Rectal smooth muscle tissue (tissue), 1 donor: ENCODE measurements at regions not wholly inside any gene's neighbourhood (a gene's known extent, or its start where the extent isn't known, plus 50 kb on each side); places are given as distances from the start of the nearest gene placed in this dataset.

Experiments used
- H3K27ac ChIP-seq: one replicate; pipeline ENCODE4 v1.7.0; 2013; ENCODE audit warnings: low read depth, low read length, inconsistent platforms
- H3K27me3 ChIP-seq: one replicate; pipeline ENCODE4 v1.7.0; 2013; ENCODE audit warnings: low read length; ENCODE audit not compliant: control insufficient read depth, insufficient read depth
- H3K36me3 ChIP-seq: one replicate; pipeline ENCODE4 v1.7.0; 2013; ENCODE audit warnings: low read length; ENCODE audit not compliant: control insufficient read depth, insufficient read depth
- H3K4me1 ChIP-seq: one replicate; pipeline ENCODE4 v1.7.0; 2013; ENCODE audit warnings: low read length; ENCODE audit not compliant: control insufficient read depth, insufficient read depth
- H3K4me3 ChIP-seq: one replicate; pipeline ENCODE4 v1.7.0; 2013; ENCODE audit warnings: low read length
- H3K9ac ChIP-seq: one replicate; pipeline ENCODE4 v1.7.0; 2013; ENCODE audit warnings: low read length

GRCh38 chr3:110550511-110550910, 521.1 kb upstream of the NECTIN3 start:
- Histone ChIP-seq H3K9ac (no peak overlapping the region), H3K27ac (no peak overlapping the region), H3K4me1 (no peaks in the 10 kb centered on the region), H3K4me3 (no peak overlapping the region), H3K36me3 (no peaks in the 10 kb centered on the region), H3K27me3 (no peaks in the 10 kb centered on the region)

GRCh38 chr3:110562621-110563020, 509.0 kb upstream of the NECTIN3 start:
- H3K4me1 ChIP-seq, result no peaks in the 10 kb centered on the region
- no peak overlapping the region for H3K27ac ChIP-seq
- no peaks in the 10 kb centered on the region for H3K36me3 ChIP-seq
- H3K27me3 ChIP-seq, result no peaks in the 10 kb centered on the region
- no peak overlapping the region for H3K4me3 ChIP-seq
- no peak overlapping the region for H3K9ac ChIP-seq

- Histone ChIP-seq H3K27me3 (no peaks in the 10 kb centered on the region), H3K9ac (no peak overlapping the region), H3K36me3 (no peaks in the 10 kb centered on the region), H3K4me3 (no peak overlapping the region), H3K27ac (no peak overlapping the region), H3K4me1 (no peaks in the 10 kb centered on the region)
These were observed 506.9 kb upstream of the NECTIN3 start for GRCh38 chr3:110564674-110565073.

DNA sequence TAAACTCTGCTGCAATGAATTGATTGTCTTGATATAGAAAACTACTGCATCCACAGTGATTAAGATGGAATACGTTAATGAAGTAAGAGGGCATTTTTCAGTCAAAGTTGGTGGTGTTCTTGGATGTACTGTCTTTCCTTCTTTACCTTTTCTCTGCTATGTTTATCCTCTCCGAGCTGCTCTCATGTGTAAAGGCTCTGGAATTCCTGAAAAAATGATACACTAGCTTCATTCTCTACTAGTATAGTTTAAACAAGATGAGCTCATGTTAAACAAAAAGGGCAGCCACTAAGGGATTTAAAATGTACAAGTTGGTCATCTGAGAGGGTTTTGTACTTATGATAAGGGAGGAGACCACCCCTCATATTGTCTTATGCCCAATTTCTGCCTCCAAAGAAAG, 504.6 kb upstream of the NECTIN3 start:
- no peak overlapping the region for H3K4me3 ChIP-seq

DNA sequence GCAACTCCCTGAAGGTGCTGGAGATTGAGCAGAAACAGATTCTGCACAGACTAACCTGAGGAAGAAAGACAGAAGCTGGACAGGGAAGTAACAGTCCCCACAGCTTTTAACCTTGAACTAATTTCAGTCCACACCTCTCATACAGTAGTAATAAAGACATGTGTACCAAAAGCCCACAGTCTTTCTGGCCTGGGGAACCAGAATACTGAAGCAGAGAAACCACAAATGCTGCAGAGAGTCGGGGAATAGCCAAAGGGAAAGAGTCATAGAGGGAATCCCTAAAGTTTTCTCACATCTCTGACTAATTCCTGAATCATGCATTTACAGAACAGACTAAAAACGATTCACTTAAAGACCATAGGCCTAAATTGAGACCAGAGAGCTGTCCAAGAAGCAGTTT, 503.4 kb upstream of the NECTIN3 start:
- Histone ChIP-seq H3K4me3 (no peak overlapping the region), H3K4me1 (no peaks in the 10 kb centered on the region), H3K27ac (no peak overlapping the region), H3K9ac (no peak overlapping the region), H3K36me3 (no peaks in the 10 kb centered on the region), H3K27me3 (no peaks in the 10 kb centered on the region)

More for the DNA sequence above, 504.6 kb upstream of the NECTIN3 start:
- Histone ChIP-seq H3K4me1 (no peaks in the 10 kb centered on the region), H3K9ac (no peak overlapping the region), H3K27ac (no peak overlapping the region), H3K36me3 (no peaks in the 10 kb centered on the region), H3K27me3 (no peaks in the 10 kb centered on the region)

- Histone ChIP-seq H3K4me1 (no peaks in the 10 kb centered on the region), H3K27ac (no peak overlapping the region)
These were observed 502.5 kb upstream of the NECTIN3 start for GRCh38 chr3:110569073-110569472.

GRCh38 chr3:110575702-110576101, 495.9 kb upstream of the NECTIN3 start:
- no peak overlapping the region for H3K4me3 ChIP-seq
- no peaks in the 10 kb centered on the region for H3K27me3 ChIP-seq
- H3K36me3 ChIP-seq, result no peaks in the 10 kb centered on the region
- H3K9ac ChIP-seq, result no peak overlapping the region
- no peaks in the 10 kb centered on the region for H3K4me1 ChIP-seq
- H3K27ac ChIP-seq, result no peak overlapping the region

More at GRCh38 chr3:110569073-110569472, 502.5 kb upstream of the NECTIN3 start:
- Histone ChIP-seq H3K27me3 (no peaks in the 10 kb centered on the region), H3K9ac (no peak overlapping the region), H3K4me3 (no peak overlapping the region), H3K36me3 (no peaks in the 10 kb centered on the region)

GRCh38 chr3:110576960-110577359, 494.7 kb upstream of the NECTIN3 start:
- H3K4me3 ChIP-seq, result no peak overlapping the region
- no peak overlapping the region for H3K9ac ChIP-seq
- no peaks in the 10 kb centered on the region for H3K4me1 ChIP-seq
- no peaks in the 10 kb centered on the region for H3K36me3 ChIP-seq
- no peak overlapping the region for H3K27ac ChIP-seq
- H3K27me3 ChIP-seq, result no peaks in the 10 kb centered on the region

DNA sequence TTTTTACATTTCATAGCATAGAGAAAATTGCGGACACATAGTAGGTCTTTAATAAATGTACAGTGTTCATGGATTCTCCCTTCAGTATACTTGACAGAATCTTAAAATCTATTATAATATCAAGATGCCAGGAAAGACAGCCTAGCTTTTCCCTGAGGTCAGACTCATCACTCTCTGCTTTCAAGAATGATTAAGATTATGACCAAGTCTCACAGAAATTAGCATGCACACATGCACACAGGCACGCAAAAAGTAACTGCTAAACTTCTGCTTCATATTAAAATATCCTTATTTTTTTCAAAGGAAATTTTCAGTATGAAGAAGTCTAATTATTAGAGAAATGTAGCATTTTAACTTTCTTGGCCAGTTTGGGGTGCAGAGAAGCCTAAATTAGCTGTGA, 493.8 kb upstream of the NECTIN3 start:
- H3K27ac ChIP-seq, result no peak overlapping the region
- H3K36me3 ChIP-seq, result no peaks in the 10 kb centered on the region
- no peak overlapping the region for H3K4me3 ChIP-seq
- H3K4me1 ChIP-seq, result no peaks in the 10 kb centered on the region
- no peaks in the 10 kb centered on the region for H3K27me3 ChIP-seq
- H3K9ac ChIP-seq, result no peak overlapping the region

GRCh38 chr3:110579840-110580550, 491.6 kb upstream of the NECTIN3 start:
- H3K27me3 ChIP-seq, result no peaks in the 10 kb centered on the region
- H3K9ac ChIP-seq, result no peak overlapping the region
- no peak overlapping the region for H3K27ac ChIP-seq
- no peak overlapping the region for H3K4me3 ChIP-seq
- H3K4me1 ChIP-seq, result no peaks in the 10 kb centered on the region
- no peaks in the 10 kb centered on the region for H3K36me3 ChIP-seq

GRCh38 chr3:110583373-110583935, 488.2 kb upstream of the NECTIN3 start:
- no peak overlapping the region for H3K4me3 ChIP-seq
- no peaks in the 10 kb centered on the region for H3K4me1 ChIP-seq
- no peak overlapping the region for H3K9ac ChIP-seq
- H3K27me3 ChIP-seq, result no peaks in the 10 kb centered on the region
- H3K27ac ChIP-seq, result no peak overlapping the region
- no peaks in the 10 kb centered on the region for H3K36me3 ChIP-seq

- no peak overlapping the region for H3K4me3 ChIP-seq
- H3K9ac ChIP-seq, result no peak overlapping the region
- no peaks in the 10 kb centered on the region for H3K36me3 ChIP-seq
- no peak overlapping the region for H3K27ac ChIP-seq
- no peaks in the 10 kb centered on the region for H3K4me1 ChIP-seq
- H3K27me3 ChIP-seq, result no peaks in the 10 kb centered on the region
These were observed 482.7 kb upstream of the NECTIN3 start for GRCh38 chr3:110588906-110589305.

DNA sequence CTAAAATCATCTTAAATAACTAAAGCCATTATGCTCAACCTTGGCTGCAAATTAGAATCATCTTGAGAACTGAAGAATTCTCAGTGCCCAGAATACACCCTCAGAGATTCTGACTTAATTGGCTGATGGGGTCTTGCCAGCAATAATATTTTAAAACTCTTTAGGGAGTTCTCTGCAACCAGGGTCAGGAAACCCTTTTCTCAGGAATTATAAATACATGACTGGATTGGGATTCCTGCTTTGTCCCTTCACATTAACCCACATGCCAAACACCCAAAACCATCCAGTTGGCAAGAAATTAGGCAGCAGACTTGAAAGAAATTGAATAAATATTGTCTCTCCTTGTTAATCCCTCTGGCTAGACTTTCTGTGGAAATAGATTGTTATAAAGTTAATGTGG, 482.3 kb upstream of the NECTIN3 start:
- H3K27ac ChIP-seq, result no peak overlapping the region
- no peaks in the 10 kb centered on the region for H3K36me3 ChIP-seq
- H3K9ac ChIP-seq, result no peak overlapping the region
- H3K4me3 ChIP-seq, result no peak overlapping the region
- no peaks in the 10 kb centered on the region for H3K4me1 ChIP-seq
- no peaks in the 10 kb centered on the region for H3K27me3 ChIP-seq
